ENCODE measurements at regions not wholly inside any gene's neighbourhood (a gene's known extent, or its start where the extent isn't known, plus 50 kb on each side); places are given as distances from the start of the nearest gene placed in this dataset.

DNA sequence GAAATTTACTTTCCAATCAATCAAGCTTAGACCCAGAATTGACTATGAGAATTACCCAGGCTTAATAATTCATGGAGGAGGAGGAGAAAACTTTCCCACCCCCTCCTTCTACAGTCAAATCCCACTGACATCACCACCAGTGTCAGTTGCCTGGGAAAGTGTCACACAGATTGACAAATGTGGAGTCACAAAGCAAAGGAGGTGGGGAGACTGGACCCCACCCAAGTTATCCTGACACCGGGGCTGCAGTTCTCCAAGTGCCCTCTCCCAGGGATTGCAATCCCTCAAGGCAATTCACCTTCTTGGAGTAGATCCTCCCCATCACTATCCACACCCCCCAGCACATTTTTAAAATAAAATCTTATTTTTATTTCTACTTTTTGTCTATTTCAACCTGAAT lies 100.2 kb upstream of the CDH11 start:
- H3K4me3 ChIP-seq (replicated peaks in 1 of 3; ENCODE audit: insufficient read depth in 1 of 3, low read depth in 2 of 3, low read length in 3 of 3) = no peak overlapping the region
- ChIA-PET CTCF (ENCODE audit: low intra/inter-chr PET ratio, low total read pairs) (no interaction called here), POLR2A (no interaction called here)
- no peaks in the 10 kb centered on the region for H3K79me2 ChIP-seq (ENCODE audit: insufficient read depth, low read length)
- H3K27ac ChIP-seq (ENCODE audit: extremely low read length, insufficient read depth, low read length) = no peak overlapping the region
- H3K9me3 ChIP-seq (ENCODE audit: low read length) = peaks cover 15% of the 10 kb centered on the region; the same call in 1 of the 2 replicates
- DNase-seq (ENCODE audit: low spot score) (no peak), FAIRE-seq (no peak), ATAC-seq (no peak)
- H3K9ac ChIP-seq (ENCODE audit: insufficient read depth, low read depth, low read length) = no peak overlapping the region
- no TSS peak for BruUV-seq (replicated peaks)
- H4K20me1 ChIP-seq (ENCODE audit: insufficient read depth, low read length) = no peaks in the 10 kb centered on the region
- no peaks in the 10 kb centered on the region for H3K27me3 ChIP-seq (ENCODE audit: control insufficient read depth in 1 of 2, insufficient read depth in 2 of 2, low read length in 2 of 2)
- H2AFZ ChIP-seq (ENCODE audit: low read length) = no peak overlapping the region
- intact Hi-C loops (cut with micrococcal nuclease; ENCODE audit: unreplicated experiment) = no loop called here
- no peak overlapping the region for H3K4me2 ChIP-seq (ENCODE audit: low read depth, low read length)
- in situ Hi-C loops (cut with HindIII; ENCODE audit: extremely low pct_ligation_motif_present, low pct_unique_long_range_greater_than_20kb) = no loop called here
- H3K4me1 ChIP-seq (ENCODE audit: insufficient read depth, low read length) = no peaks in the 10 kb centered on the region
- no peak for TF ChIP-seq NRL (CRISPR knock-in tag; IDR thresholded peaks at IDR 0.05; ENCODE audit: borderline replicate concordance)
- TF ChIP-seq PCBP1 (IDR thresholded peaks at IDR 0.05; ENCODE audit: borderline replicate concordance, low read depth, low read length) = no peak
- H3K36me3 ChIP-seq (replicated peaks in 1 of 2; ENCODE audit: control insufficient read depth in 1 of 2, insufficient read depth in 2 of 2, low read length in 2 of 2) = no peaks in the 10 kb centered on the region
- 8% methylated on average over 1 of the region's 1 CpG for WGBS (ENCODE audit: low lambda C conversion rate)

DNA sequence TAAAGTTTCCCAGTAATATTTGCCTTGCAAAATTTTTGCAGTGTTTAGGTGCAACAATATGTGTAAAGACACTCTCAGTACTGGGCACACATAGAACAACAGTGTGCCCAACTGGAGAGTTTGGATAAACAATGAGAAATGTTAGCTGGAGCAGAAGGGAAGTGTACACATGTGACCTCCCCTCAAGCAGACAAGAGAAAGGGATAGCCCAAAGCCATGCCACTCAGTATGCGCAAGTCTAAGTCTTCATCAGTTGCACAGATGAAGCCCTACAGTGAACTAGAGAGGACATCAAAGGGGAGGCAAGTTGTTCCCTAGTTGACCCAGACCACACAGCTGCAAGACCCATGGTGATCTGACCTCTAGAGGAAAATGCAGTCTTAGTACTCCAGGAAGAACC lies 97.9 kb upstream of the CDH11 start:
- no peak for DNase-seq (ENCODE audit: low spot score)
- WGBS (ENCODE audit: low lambda C conversion rate) = 75% methylated on average over 1 of the region's 1 CpG
- H3K4me1 ChIP-seq (ENCODE audit: insufficient read depth, low read length) = no peaks in the 10 kb centered on the region
- no peak overlapping the region for H3K4me3 ChIP-seq (replicated peaks in 1 of 3; ENCODE audit: insufficient read depth in 1 of 3, low read depth in 2 of 3, low read length in 3 of 3)
- no peak overlapping the region for H3K4me2 ChIP-seq (ENCODE audit: low read depth, low read length)
- ATAC-seq = no peak
- no peaks in the 10 kb centered on the region for H3K79me2 ChIP-seq (ENCODE audit: insufficient read depth, low read length)
- no peak for FAIRE-seq
- no peaks in the 10 kb centered on the region for H3K36me3 ChIP-seq (replicated peaks in 1 of 2; ENCODE audit: control insufficient read depth in 1 of 2, insufficient read depth in 2 of 2, low read length in 2 of 2)
- no TSS peak for BruUV-seq (replicated peaks)
- H2AFZ ChIP-seq (ENCODE audit: low read length) = no peak overlapping the region
- POLR2A ChIA-PET = no interaction called here
- H3K9me3 ChIP-seq (ENCODE audit: low read length) = peaks cover 17% of the 10 kb centered on the region; the same call in 1 of the 2 replicates
- in situ Hi-C loops (cut with HindIII; ENCODE audit: extremely low pct_ligation_motif_present, low pct_unique_long_range_greater_than_20kb) (no loop called here), intact Hi-C loops (cut with micrococcal nuclease; ENCODE audit: unreplicated experiment) (no loop called here)
- H3K27me3 ChIP-seq (ENCODE audit: control insufficient read depth in 1 of 2, insufficient read depth in 2 of 2, low read length in 2 of 2) = no peaks in the 10 kb centered on the region
- H4K20me1 ChIP-seq (ENCODE audit: insufficient read depth, low read length) = no peaks in the 10 kb centered on the region
- CTCF ChIA-PET (ENCODE audit: low intra/inter-chr PET ratio, low total read pairs) = no interaction called here
- no peak overlapping the region for H3K9ac ChIP-seq (ENCODE audit: insufficient read depth, low read depth, low read length)
- H3K27ac ChIP-seq (ENCODE audit: extremely low read length, insufficient read depth, low read length) = no peak overlapping the region
- TF ChIP-seq HNRNPLL (IDR thresholded peaks at IDR 0.05; ENCODE audit: low read depth, low read length, poor library complexity, severe bottlenecking) (no peak), FOXK1 (CRISPR knock-in tag; IDR thresholded peaks at IDR 0.05; ENCODE audit: borderline replicate concordance, low read depth) (no peak), AGO2 (optimal IDR thresholded peaks at IDR 0.05; ENCODE audit: low read depth, low read length) (no peak), FOXC1 (CRISPR knock-in tag; IDR thresholded peaks at IDR 0.05; ENCODE audit: borderline replicate concordance) (no peak), ZNF501 (CRISPR knock-in tag; IDR thresholded peaks at IDR 0.05) (no peak), ZNF644 (CRISPR knock-in tag; IDR thresholded peaks at IDR 0.05; ENCODE audit: low read depth) (no peak), ZNF124 (CRISPR knock-in tag; IDR thresholded peaks at IDR 0.05) (no peak), GABPB1 (CRISPR knock-in tag; IDR thresholded peaks at IDR 0.05) (no peak)
- TF ChIP-seq, protein P1, sequence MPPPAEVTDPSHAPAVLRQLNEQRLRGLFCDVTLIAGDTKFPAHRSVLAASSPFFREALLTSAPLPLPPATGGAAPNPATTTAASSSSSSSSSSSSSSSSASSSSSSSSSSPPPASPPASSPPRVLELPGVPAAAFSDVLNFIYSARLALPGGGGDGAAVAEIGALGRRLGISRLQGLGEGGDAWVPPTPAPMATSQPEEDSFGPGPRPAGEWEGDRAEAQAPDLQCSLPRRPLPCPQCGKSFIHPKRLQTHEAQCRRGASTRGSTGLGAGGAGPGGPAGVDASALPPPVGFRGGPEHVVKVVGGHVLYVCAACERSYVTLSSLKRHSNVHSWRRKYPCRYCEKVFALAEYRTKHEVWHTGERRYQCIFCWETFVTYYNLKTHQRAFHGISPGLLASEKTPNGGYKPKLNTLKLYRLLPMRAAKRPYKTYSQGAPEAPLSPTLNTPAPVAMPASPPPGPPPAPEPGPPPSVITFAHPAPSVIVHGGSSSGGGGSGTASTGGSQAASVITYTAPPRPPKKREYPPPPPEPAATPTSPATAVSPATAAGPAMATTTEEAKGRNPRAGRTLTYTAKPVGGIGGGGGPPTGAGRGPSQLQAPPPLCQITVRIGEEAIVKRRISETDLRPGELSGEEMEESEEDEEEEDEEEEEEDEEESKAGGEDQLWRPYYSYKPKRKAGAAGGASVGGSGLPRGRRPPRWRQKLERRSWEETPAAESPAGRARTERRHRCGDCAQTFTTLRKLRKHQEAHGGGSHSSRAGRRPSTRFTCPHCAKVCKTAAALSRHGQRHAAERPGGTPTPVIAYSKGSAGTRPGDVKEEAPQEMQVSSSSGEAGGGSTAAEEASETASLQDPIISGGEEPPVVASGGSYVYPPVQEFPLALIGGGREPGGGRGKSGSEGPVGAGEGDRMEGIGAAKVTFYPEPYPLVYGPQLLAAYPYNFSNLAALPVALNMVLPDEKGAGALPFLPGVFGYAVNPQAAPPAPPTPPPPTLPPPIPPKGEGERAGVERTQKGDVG (CRISPR knock-in tag; IDR thresholded peaks at IDR 0.05; ENCODE audit: borderline replicate concordance) = no peak
- TF ChIP-seq, protein P2, sequence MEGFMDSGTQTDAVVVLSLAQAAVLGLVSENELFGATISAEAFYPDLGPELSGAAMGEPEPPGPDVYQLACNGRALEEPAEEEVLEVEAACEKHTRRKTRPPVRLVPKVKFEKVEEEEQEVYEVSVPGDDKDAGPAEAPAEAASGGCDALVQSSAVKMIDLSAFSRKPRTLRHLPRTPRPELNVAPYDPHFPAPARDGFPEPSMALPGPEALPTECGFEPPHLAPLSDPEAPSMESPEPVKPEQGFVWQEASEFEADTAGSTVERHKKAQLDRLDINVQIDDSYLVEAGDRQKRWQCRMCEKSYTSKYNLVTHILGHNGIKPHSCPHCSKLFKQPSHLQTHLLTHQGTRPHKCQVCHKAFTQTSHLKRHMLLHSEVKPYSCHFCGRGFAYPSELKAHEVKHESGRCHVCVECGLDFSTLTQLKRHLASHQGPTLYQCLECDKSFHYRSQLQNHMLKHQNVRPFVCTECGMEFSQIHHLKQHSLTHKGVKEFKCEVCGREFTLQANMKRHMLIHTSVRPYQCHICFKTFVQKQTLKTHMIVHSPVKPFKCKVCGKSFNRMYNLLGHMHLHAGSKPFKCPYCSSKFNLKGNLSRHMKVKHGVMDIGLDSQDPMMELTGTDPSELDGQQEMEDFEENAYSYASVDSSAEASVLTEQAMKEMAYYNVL (CRISPR knock-in tag; IDR thresholded peaks at IDR 0.05; ENCODE audit: borderline replicate concordance) = no peak
- TF ChIP-seq, protein P3, sequence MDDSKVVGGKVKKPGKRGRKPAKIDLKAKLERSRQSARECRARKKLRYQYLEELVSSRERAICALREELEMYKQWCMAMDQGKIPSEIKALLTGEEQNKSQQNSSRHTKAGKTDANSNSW (CRISPR knock-in tag; IDR thresholded peaks at IDR 0.05; ENCODE audit: borderline replicate concordance) = no peak
- TF ChIP-seq, protein P4, sequence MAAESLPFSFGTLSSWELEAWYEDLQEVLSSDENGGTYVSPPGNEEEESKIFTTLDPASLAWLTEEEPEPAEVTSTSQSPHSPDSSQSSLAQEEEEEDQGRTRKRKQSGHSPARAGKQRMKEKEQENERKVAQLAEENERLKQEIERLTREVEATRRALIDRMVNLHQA (CRISPR knock-in tag; IDR thresholded peaks at IDR 0.05) = no peak
